Testis (tissue), 2 donors: ENCODE measurements at regions not wholly inside any gene's neighbourhood (a gene's known extent, or its start where the extent isn't known, plus 50 kb on each side); places are given as distances from the start of the nearest gene placed in this dataset.

Source experiments
- CTCF ChIP-seq, 3 experiments: fragments of 450-650 bp in 2 of 3; fragments of 200-600 bp in 1 of 3; sonication (generic) in 1 of 3; IDR thresholded peaks; one replicate each; pipeline ENCODE4 v1.5.1; 2016 to 2019; ENCODE audit warnings: antibody characterized with exemption in 3 of 3, mild to moderate bottlenecking in 2 of 3, moderate library complexity in 1 of 3
- POLR2A ChIP-seq: fragments of 450-650 bp; IDR thresholded peaks from one replicate; pipeline ENCODE4 v1.6.1; 2017; ENCODE audit warnings: antibody characterized with exemption, mild to moderate bottlenecking, moderate library complexity

- no peak for TF ChIP-seq CTCF (IDR thresholded peaks at IDR 0.05)
- no peak for TF ChIP-seq POLR2A
Observed at GRCh38 chr18:65146482-65147021, 604.3 kb upstream of the CDH7 start.
